ENCODE measurements at regions not wholly inside any gene's neighbourhood (a gene's known extent, or its start where the extent isn't known, plus 50 kb on each side); places are given as distances from the start of the nearest gene placed in this dataset.

- no peaks in the 10 kb centered on the region for H3F3A ChIP-seq (ENCODE audit: low read depth)
- H3K9me2 ChIP-seq (replicated peaks; ENCODE audit: low read depth, low read length), result no peaks in the 10 kb centered on the region
- TF ChIP-seq EZH2phosphoT487 (IDR thresholded peaks at IDR 0.05; ENCODE audit: borderline replicate concordance) (no peak), CTCF (conservative IDR thresholded peaks at IDR 0.05; ENCODE audit: low read length) (no peak)
- H3K4me2 ChIP-seq (ENCODE audit: low read depth, low read length, poor library complexity, severe bottlenecking), result no peak overlapping the region
- H3K79me2 ChIP-seq (ENCODE audit: insufficient read depth, low read length), result no peaks in the 10 kb centered on the region
- no peaks in the 10 kb centered on the region for H3K36me3 ChIP-seq (ENCODE audit: insufficient read depth, low read length)
- no peak overlapping the region for H3K9ac ChIP-seq (ENCODE audit: low read depth, low read length, poor library complexity, severe bottlenecking)
- no peaks in the 10 kb centered on the region for H3K27me3 ChIP-seq (ENCODE audit: insufficient read depth, low read length, poor library complexity, severe bottlenecking)
- H4K20me1 ChIP-seq (ENCODE audit: insufficient read depth, low read length, poor library complexity, severe bottlenecking), result no peaks in the 10 kb centered on the region
- H3K9me3 ChIP-seq (ENCODE audit: insufficient read depth, low read depth, low read length), result no peaks in the 10 kb centered on the region
- H3K4me3 ChIP-seq (ENCODE audit: low read length, poor library complexity, severe bottlenecking), result no peak overlapping the region
- no peak overlapping the region for H2AFZ ChIP-seq (ENCODE audit: low read length)
- no peaks in the 10 kb centered on the region for H3K4me1 ChIP-seq (ENCODE audit: insufficient read depth, low read length, poor library complexity, severe bottlenecking)
These were observed 1531.8 kb downstream of the PCDH7 start for GRCh38 chr4:32251926-32252325.

- no peak overlapping the region for H3K4me2 ChIP-seq (ENCODE audit: low read depth, low read length, poor library complexity, severe bottlenecking)
- no peaks in the 10 kb centered on the region for H4K20me1 ChIP-seq (ENCODE audit: insufficient read depth, low read length, poor library complexity, severe bottlenecking)
- H3F3A ChIP-seq (ENCODE audit: low read depth), result no peaks in the 10 kb centered on the region
- H3K9me2 ChIP-seq (replicated peaks; ENCODE audit: low read depth, low read length), result no peaks in the 10 kb centered on the region
- TF ChIP-seq CTCF (conservative IDR thresholded peaks at IDR 0.05; ENCODE audit: low read length) (no peak), EZH2phosphoT487 (IDR thresholded peaks at IDR 0.05; ENCODE audit: borderline replicate concordance) (no peak)
- H3K36me3 ChIP-seq (ENCODE audit: insufficient read depth, low read length), result no peaks in the 10 kb centered on the region
- H3K9ac ChIP-seq (ENCODE audit: low read depth, low read length, poor library complexity, severe bottlenecking), result no peak overlapping the region
- H3K79me2 ChIP-seq (ENCODE audit: insufficient read depth, low read length), result no peaks in the 10 kb centered on the region
- no peaks in the 10 kb centered on the region for H3K4me1 ChIP-seq (ENCODE audit: insufficient read depth, low read length, poor library complexity, severe bottlenecking)
- no peaks in the 10 kb centered on the region for H3K27me3 ChIP-seq (ENCODE audit: insufficient read depth, low read length, poor library complexity, severe bottlenecking)
- no peak overlapping the region for H3K4me3 ChIP-seq (ENCODE audit: low read length, poor library complexity, severe bottlenecking)
- H2AFZ ChIP-seq (ENCODE audit: low read length), result no peak overlapping the region
- H3K9me3 ChIP-seq (ENCODE audit: insufficient read depth, low read depth, low read length), result no peaks in the 10 kb centered on the region
These were observed 1534.0 kb downstream of the PCDH7 start for GRCh38 chr4:32254216-32254615.

- Histone ChIP-seq H2AFZ (ENCODE audit: low read length) (no peak overlapping the region), H3K9me2 (replicated peaks; ENCODE audit: low read depth, low read length) (no peaks in the 10 kb centered on the region), H3K9me3 (ENCODE audit: insufficient read depth, low read depth, low read length) (no peaks in the 10 kb centered on the region), H4K20me1 (ENCODE audit: insufficient read depth, low read length, poor library complexity, severe bottlenecking) (no peaks in the 10 kb centered on the region), H3K9ac (ENCODE audit: low read depth, low read length, poor library complexity, severe bottlenecking) (no peak overlapping the region), H3K4me1 (ENCODE audit: insufficient read depth, low read length, poor library complexity, severe bottlenecking) (no peaks in the 10 kb centered on the region), H3K79me2 (ENCODE audit: insufficient read depth, low read length) (no peaks in the 10 kb centered on the region), H3K27me3 (ENCODE audit: insufficient read depth, low read length, poor library complexity, severe bottlenecking) (no peaks in the 10 kb centered on the region), H3F3A (ENCODE audit: low read depth) (no peaks in the 10 kb centered on the region), H3K4me3 (ENCODE audit: low read length, poor library complexity, severe bottlenecking) (no peak overlapping the region), H3K4me2 (ENCODE audit: low read depth, low read length, poor library complexity, severe bottlenecking) (no peak overlapping the region), H3K36me3 (ENCODE audit: insufficient read depth, low read length) (no peaks in the 10 kb centered on the region)
- TF ChIP-seq CTCF (conservative IDR thresholded peaks at IDR 0.05; ENCODE audit: low read length), result no peak
- TF ChIP-seq EZH2phosphoT487 (IDR thresholded peaks at IDR 0.05; ENCODE audit: borderline replicate concordance), result no peak
These were observed 1538.8 kb downstream of the PCDH7 start for GRCh38 chr4:32258986-32259385.

Data from Loucy (cell line).